ENCODE measurements at regions not wholly inside any gene's neighbourhood (a gene's known extent, or its start where the extent isn't known, plus 50 kb on each side); places are given as distances from the start of the nearest gene placed in this dataset.
A peak's percentile ranks its signal among the peaks of the same experiment; 100 is the strongest.

DNA sequence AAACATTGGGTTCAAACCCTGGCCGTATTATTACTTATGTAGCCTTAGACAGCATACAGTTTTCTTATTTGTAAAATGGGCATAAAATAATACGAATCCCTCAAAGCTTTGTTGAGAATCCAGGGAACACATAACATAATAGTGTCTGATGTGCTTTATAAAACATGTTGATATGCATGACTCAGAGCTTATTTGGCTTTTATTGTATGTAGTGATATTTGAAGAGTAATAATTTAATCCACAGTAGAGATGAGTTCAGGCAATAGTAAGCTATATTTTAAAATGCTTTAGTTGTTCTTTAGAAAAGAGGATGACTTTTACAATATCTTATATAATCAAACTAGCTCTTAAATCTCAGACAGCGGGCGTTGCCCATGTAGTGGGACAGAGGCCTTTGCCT lies 176.4 kb downstream of the SIM1 start:
- H3K4me3 ChIP-seq (replicated peaks; ENCODE audit: low read depth, low read length): no peak overlapping the region
- TF ChIP-seq, protein P1, sequence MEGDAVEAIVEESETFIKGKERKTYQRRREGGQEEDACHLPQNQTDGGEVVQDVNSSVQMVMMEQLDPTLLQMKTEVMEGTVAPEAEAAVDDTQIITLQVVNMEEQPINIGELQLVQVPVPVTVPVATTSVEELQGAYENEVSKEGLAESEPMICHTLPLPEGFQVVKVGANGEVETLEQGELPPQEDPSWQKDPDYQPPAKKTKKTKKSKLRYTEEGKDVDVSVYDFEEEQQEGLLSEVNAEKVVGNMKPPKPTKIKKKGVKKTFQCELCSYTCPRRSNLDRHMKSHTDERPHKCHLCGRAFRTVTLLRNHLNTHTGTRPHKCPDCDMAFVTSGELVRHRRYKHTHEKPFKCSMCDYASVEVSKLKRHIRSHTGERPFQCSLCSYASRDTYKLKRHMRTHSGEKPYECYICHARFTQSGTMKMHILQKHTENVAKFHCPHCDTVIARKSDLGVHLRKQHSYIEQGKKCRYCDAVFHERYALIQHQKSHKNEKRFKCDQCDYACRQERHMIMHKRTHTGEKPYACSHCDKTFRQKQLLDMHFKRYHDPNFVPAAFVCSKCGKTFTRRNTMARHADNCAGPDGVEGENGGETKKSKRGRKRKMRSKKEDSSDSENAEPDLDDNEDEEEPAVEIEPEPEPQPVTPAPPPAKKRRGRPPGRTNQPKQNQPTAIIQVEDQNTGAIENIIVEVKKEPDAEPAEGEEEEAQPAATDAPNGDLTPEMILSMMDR (IDR thresholded peaks at IDR 0.05; ENCODE audit: low read depth, low read length, missing control alignments): no peak
- no peak for DNase-seq (ENCODE audit: extremely low read depth, low read depth)

DNA sequence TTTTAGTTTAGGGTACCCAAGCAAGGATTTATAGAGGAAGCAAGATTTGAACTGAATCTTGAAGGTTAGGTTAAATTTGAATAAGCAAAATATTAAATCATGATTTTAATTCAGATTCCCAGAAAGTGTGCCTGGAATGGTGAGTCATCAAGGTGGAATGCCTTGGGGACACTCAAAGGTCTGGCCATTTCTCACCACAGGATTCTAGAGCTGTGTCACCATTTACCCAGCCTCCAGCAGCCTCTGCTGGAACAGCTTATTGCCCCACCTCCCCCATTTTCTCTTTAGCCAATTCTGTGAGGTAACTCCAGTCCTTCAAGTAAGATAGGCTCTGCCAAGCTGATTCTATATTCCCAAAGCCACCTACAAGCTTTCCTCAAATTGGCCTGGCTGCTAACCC lies 181.4 kb downstream of the SIM1 start:
- TF ChIP-seq, protein P1 (IDR thresholded peaks at IDR 0.05; ENCODE audit: low read depth, low read length, missing control alignments): no peak

DNA sequence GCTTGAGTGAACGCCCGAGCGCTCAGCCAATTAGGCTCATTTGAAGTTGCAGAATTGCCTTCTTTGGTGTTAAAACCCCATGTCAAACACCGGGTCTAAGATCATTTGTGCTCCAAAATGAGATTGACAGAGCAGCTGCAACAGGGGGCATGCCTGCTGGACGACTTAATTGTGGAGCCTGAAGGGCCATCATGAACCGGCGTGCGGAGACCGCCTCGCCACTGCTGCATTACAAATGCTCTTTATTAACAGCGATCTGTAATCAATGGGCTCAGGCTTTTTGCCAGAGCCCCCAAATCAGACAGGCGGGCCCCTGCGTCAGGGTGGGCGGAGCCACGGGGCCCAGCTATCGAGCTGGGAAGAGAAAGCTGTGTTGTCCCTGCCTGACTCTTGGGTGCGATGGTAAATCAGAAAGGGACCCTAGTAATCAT lies 183.2 kb downstream of the SIM1 start:
- H3K4me3 ChIP-seq (replicated peaks; ENCODE audit: low read depth, low read length): 0 out of 2 replicates have a peak overlapping the region, but pooled peaks have one; percentile 2
- TF ChIP-seq, protein P1 (IDR thresholded peaks at IDR 0.05; ENCODE audit: low read depth, low read length, missing control alignments): no peak
- DNase-seq (ENCODE audit: extremely low read depth, low read depth): no peak

More for the DNA sequence above, 181.4 kb downstream of the SIM1 start:
- DNase-seq (ENCODE audit: extremely low read depth, low read depth): peak; percentile 33
- no peak overlapping the region for H3K4me3 ChIP-seq (replicated peaks; ENCODE audit: low read depth, low read length)

DNA sequence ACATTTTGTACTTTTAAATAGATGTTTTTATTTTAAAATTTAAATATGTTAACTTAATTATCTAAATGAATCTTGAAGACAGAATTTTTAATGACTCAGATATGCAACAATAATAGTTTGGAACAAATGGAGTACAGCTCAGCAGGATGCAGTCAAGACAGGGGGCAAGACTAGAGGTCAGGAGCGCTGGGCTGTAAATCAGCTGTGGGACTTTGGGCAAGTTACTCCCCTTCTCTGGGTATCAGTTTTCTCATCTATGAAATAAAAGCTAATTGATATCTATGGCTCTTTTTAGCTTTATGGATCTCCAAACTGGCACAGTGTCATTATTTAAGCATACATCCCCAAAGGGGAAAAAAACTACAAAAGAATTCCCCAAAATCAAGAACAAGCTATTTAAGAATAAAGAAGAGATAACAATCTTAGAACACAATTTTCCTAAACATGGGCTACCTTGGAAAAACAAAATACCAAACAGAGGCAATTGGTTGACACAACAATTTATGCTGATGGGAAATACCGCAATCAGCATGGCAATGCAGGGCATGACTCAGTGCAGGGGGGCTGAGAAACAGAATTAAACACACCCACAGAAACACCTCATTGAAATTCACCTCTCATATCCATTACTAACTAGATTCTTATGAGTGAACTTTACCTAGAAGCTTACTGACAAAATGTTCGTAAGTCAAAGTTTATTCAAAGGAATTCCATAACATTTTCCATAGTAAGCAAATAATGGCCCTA lies 188.2 kb downstream of the SIM1 start:
- H3K4me3 ChIP-seq (replicated peaks; ENCODE audit: low read depth, low read length): no peak overlapping the region
- TF ChIP-seq, protein P1 (IDR thresholded peaks at IDR 0.05; ENCODE audit: low read depth, low read length, missing control alignments): no peak
- no peak for DNase-seq (ENCODE audit: extremely low read depth, low read depth)

DNA sequence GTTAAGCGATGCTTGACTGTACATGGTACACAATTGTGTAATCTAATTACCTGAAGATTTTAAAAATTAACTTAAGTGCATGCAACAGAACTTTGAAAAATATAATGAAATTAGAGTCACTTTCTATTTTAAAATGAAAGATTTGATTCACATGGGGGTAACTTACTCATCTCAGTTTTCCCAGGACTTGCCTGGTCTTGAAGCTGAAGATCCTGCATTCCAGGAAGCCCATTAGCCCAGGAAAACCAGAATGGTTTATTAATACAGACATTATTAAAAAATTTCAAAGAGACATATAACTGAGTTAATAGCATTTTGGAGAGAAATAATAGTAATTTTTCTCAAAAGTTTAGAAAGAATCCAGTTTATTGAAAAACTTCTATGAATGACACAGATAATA lies 190.6 kb downstream of the SIM1 start:
- H3K4me3 ChIP-seq (replicated peaks; ENCODE audit: low read depth, low read length): no peak overlapping the region
- DNase-seq (ENCODE audit: extremely low read depth, low read depth): no peak
- TF ChIP-seq, protein P1 (IDR thresholded peaks at IDR 0.05; ENCODE audit: low read depth, low read length, missing control alignments): no peak

DNA sequence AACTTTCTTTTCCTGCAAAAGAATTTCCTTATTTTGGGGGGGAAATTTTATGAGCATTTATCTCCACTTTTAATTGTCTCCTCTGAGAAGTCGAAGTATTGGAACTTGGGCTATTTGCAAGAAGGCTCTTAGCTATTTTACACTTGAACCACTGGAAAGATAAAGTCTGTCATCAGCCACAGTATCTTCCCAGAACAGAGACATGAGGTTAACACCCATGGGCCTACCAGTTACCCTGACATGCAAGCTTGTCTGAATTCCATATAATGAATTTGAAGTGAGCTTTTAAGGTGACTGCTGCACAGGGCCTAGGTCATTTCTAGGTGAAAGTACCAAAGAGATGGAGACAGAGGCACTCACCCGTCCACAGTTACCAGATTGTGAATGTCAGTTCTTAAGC lies 193.1 kb downstream of the SIM1 start:
- TF ChIP-seq, protein P1 (IDR thresholded peaks at IDR 0.05; ENCODE audit: low read depth, low read length, missing control alignments): no peak
- DNase-seq (ENCODE audit: extremely low read depth, low read depth): no peak
- H3K4me3 ChIP-seq (replicated peaks; ENCODE audit: low read depth, low read length): no peak overlapping the region

Measured in HFF-Myc (cell line).